PFSK-1 (cell line): ENCODE measurements at regions not wholly inside any gene's neighbourhood (a gene's known extent, or its start where the extent isn't known, plus 50 kb on each side); places are given as distances from the start of the nearest gene placed in this dataset.

Experiments used
- FOXP2 ChIP-seq: optimal IDR thresholded peaks from 2 replicates; pipeline ENCODE3; 2011; ENCODE audit warnings: borderline replicate concordance, control low read depth, inconsistent platforms; ENCODE audit not compliant: insufficient read depth; ENCODE audit errors: extremely low read length, extremely low read depth
- POLR2AphosphoS5 ChIP-seq: IDR thresholded peaks from 2 replicates; pipeline ENCODE4 v1.6.1; 2012; ENCODE audit warnings: low read depth, mild to moderate bottlenecking, control low read depth, low read length, moderate library complexity
- REST ChIP-seq, 2 experiments: IDR thresholded peaks; 2 replicates each; pipeline versions ENCODE4 v1.6.1 to v1.8.0; 2011 to 2012; ENCODE audit warnings: low read depth in 2 of 2, low read length in 2 of 2, control low read depth in 1 of 2, inconsistent platforms in 1 of 2, mild to moderate bottlenecking in 1 of 2, moderate library complexity in 1 of 2; ENCODE audit not compliant: insufficient read depth in 1 of 2
- SIN3A ChIP-seq: IDR thresholded peaks from 2 replicates; pipeline ENCODE4 v1.6.1; 2012; ENCODE audit warnings: mild to moderate bottlenecking, low read length, moderate library complexity, borderline replicate concordance; ENCODE audit not compliant: insufficient read depth
- TAF1 ChIP-seq: IDR thresholded peaks from 2 replicates; pipeline ENCODE4 v1.6.1; 2012; ENCODE audit warnings: low read length, control low read depth, borderline replicate concordance; ENCODE audit not compliant: insufficient read depth

- TF ChIP-seq FOXP2, result no peak
- TF ChIP-seq REST (IDR thresholded peaks at IDR 0.05; ENCODE audit: insufficient read depth in 1 of 2, low read depth in 2 of 2, low read length in 2 of 2), result no peak
- no peak for TF ChIP-seq SIN3A
- no peak for TF ChIP-seq POLR2AphosphoS5
- TF ChIP-seq TAF1, result no peak
Observed at GRCh38 chr6:115411756-115412155, 648.9 kb downstream of the FRK start.

- TF ChIP-seq FOXP2 (no peak), TAF1 (no peak), POLR2AphosphoS5 (no peak), REST (IDR thresholded peaks at IDR 0.05; ENCODE audit: insufficient read depth in 1 of 2, low read depth in 2 of 2, low read length in 2 of 2) (no peak), SIN3A (no peak)
Observed at GRCh38 chr6:115404446-115404845, 656.2 kb downstream of the FRK start.

GRCh38 chr6:115398607-115399006, 662.1 kb downstream of the FRK start:
- TF ChIP-seq POLR2AphosphoS5 (no peak), REST (IDR thresholded peaks at IDR 0.05; ENCODE audit: insufficient read depth in 1 of 2, low read depth in 2 of 2, low read length in 2 of 2) (no peak), TAF1 (no peak), FOXP2 (no peak), SIN3A (no peak)

- TF ChIP-seq POLR2AphosphoS5, result no peak
- TF ChIP-seq SIN3A, result no peak
- TF ChIP-seq TAF1, result no peak
- no peak for TF ChIP-seq FOXP2
- no peak for TF ChIP-seq REST (IDR thresholded peaks at IDR 0.05; ENCODE audit: insufficient read depth in 1 of 2, low read depth in 2 of 2, low read length in 2 of 2)
Observed at GRCh38 chr6:115396112-115396906, 664.4 kb downstream of the FRK start.
